ENCODE measurements at regions not wholly inside any gene's neighbourhood (a gene's known extent, or its start where the extent isn't known, plus 50 kb on each side); places are given as distances from the start of the nearest gene placed in this dataset.
"Not testable (repeated sequence)": the region's sequence is repeated elsewhere in the genome, so short reads cannot be mapped to it uniquely, and the experiment has no call there.

GRCh38 chr6:174036-174435 is 118.3 kb upstream of the DUSP22 start:
- peaks cover 11% of the 10 kb centered on the region for H3K9me3 Mint-ChIP-seq

GRCh38 chr6:175680-176079 is 116.6 kb upstream of the DUSP22 start:
- H3K4me3 Mint-ChIP-seq: no peak overlapping the region
- peaks cover 6% of the 10 kb centered on the region for H3K36me3 Mint-ChIP-seq
- H3K27ac Mint-ChIP-seq: no peak overlapping the region
- H3K9me3 Mint-ChIP-seq: peaks cover 13% of the 10 kb centered on the region
- DNase-seq: no peak
- H3K4me1 Mint-ChIP-seq: peaks cover 7% of the 10 kb centered on the region
- peaks cover 14% of the 10 kb centered on the region for H3K27me3 Mint-ChIP-seq

More at GRCh38 chr6:174036-174435, 118.3 kb upstream of the DUSP22 start:
- Mint-ChIP-seq H3K4me3 (no peak overlapping the region), H3K4me1 (no peaks in the 10 kb centered on the region), H3K27ac (no peak overlapping the region), H3K36me3 (peaks cover 2% of the 10 kb centered on the region), H3K27me3 (peaks cover 17% of the 10 kb centered on the region)
- no peak for DNase-seq

GRCh38 chr6:176766-177165 is 115.5 kb upstream of the DUSP22 start:
- Mint-ChIP-seq H3K4me1 (peaks cover 17% of the 10 kb centered on the region), H3K36me3 (peaks cover 6% of the 10 kb centered on the region), H3K27me3 (peaks cover 14% of the 10 kb centered on the region), H3K9me3 (peaks cover 9% of the 10 kb centered on the region), H3K4me3 (no peak overlapping the region), H3K27ac (no peak overlapping the region)
- no peak for DNase-seq

- H3K9me3 Mint-ChIP-seq: peaks cover 7% of the 10 kb centered on the region
- H3K4me1 Mint-ChIP-seq: peaks cover 19% of the 10 kb centered on the region
- no peak overlapping the region for H3K27ac Mint-ChIP-seq
- peaks cover 6% of the 10 kb centered on the region for H3K36me3 Mint-ChIP-seq
- peaks cover 14% of the 10 kb centered on the region for H3K27me3 Mint-ChIP-seq
- DNase-seq: no peak
- H3K4me3 Mint-ChIP-seq: no peak overlapping the region
Measured at GRCh38 chr6:178119-178518, 114.2 kb upstream of the DUSP22 start.

- not testable (repeated sequence) for DNase-seq, H3K36me3 Mint-ChIP-seq, H3K9me3 Mint-ChIP-seq, H3K4me3 Mint-ChIP-seq, H3K27ac Mint-ChIP-seq
- peaks cover 27% of the 10 kb centered on the region for H3K4me1 Mint-ChIP-seq
- peaks cover 14% of the 10 kb centered on the region for H3K27me3 Mint-ChIP-seq
Measured at GRCh38 chr6:178929-179328, 113.4 kb upstream of the DUSP22 start.

- Mint-ChIP-seq H3K4me3 (no peak overlapping the region), H3K27ac (no peak overlapping the region), H3K9me3 (peaks cover 7% of the 10 kb centered on the region), H3K27me3 (peaks cover 14% of the 10 kb centered on the region), H3K36me3 (peaks cover 6% of the 10 kb centered on the region), H3K4me1 (peaks cover 32% of the 10 kb centered on the region)
- DNase-seq: no peak
Measured at GRCh38 chr6:179340-179950, 112.8 kb upstream of the DUSP22 start.

- peak overlapping the region; percentile 83 for H3K27ac Mint-ChIP-seq
- peak overlapping the region; percentile 77 for H3K4me3 Mint-ChIP-seq
- DNase-seq: peak; percentile 40
Measured at GRCh38 chr6:180091-180694, 112.1 kb upstream of the DUSP22 start.

GRCh38 chr6:181049-181654 is 111.1 kb upstream of the DUSP22 start:
- Mint-ChIP-seq H3K27ac (peak overlapping the region; percentile 68), H3K4me1 (peaks cover 34% of the 10 kb centered on the region), H3K36me3 (peaks cover 6% of the 10 kb centered on the region), H3K27me3 (peaks cover 14% of the 10 kb centered on the region), H3K9me3 (peaks cover 7% of the 10 kb centered on the region), H3K4me3 (peak overlapping the region; percentile 77)
- no peak for DNase-seq

More at GRCh38 chr6:180091-180694, 112.1 kb upstream of the DUSP22 start:
- Mint-ChIP-seq H3K4me1 (peaks cover 34% of the 10 kb centered on the region), H3K27me3 (peaks cover 14% of the 10 kb centered on the region)
- not testable (repeated sequence) for H3K36me3 Mint-ChIP-seq, H3K9me3 Mint-ChIP-seq

GRCh38 chr6:183668-184067 is 108.6 kb upstream of the DUSP22 start:
- Mint-ChIP-seq H3K4me1 (peaks cover 41% of the 10 kb centered on the region), H3K36me3 (peaks cover 4% of the 10 kb centered on the region), H3K4me3 (no peak overlapping the region), H3K27me3 (peaks cover 3% of the 10 kb centered on the region), H3K9me3 (peaks cover 4% of the 10 kb centered on the region), H3K27ac (no peak overlapping the region)
- peak; percentile 26 for DNase-seq

- H3K27ac Mint-ChIP-seq: no peak overlapping the region
- H3K36me3 Mint-ChIP-seq: peaks cover 4% of the 10 kb centered on the region
- H3K9me3 Mint-ChIP-seq: peaks cover 2% of the 10 kb centered on the region
- peaks cover 2% of the 10 kb centered on the region for H3K27me3 Mint-ChIP-seq
- no peak overlapping the region for H3K4me3 Mint-ChIP-seq
- peaks cover 47% of the 10 kb centered on the region for H3K4me1 Mint-ChIP-seq
- DNase-seq: no peak
Measured at GRCh38 chr6:184161-184700, 108.1 kb upstream of the DUSP22 start.

GRCh38 chr6:186340-186965 is 105.8 kb upstream of the DUSP22 start:
- no peak for DNase-seq
- H3K36me3 Mint-ChIP-seq: no peaks in the 10 kb centered on the region
- H3K4me1 Mint-ChIP-seq: peaks cover 47% of the 10 kb centered on the region
- no peak overlapping the region for H3K4me3 Mint-ChIP-seq
- H3K9me3 Mint-ChIP-seq: no peaks in the 10 kb centered on the region
- H3K27me3 Mint-ChIP-seq: no peaks in the 10 kb centered on the region
- H3K27ac Mint-ChIP-seq: no peak overlapping the region

- no peaks in the 10 kb centered on the region for H3K27me3 Mint-ChIP-seq
- DNase-seq: no peak
- no peaks in the 10 kb centered on the region for H3K9me3 Mint-ChIP-seq
- no peak overlapping the region for H3K4me3 Mint-ChIP-seq
- peaks cover 45% of the 10 kb centered on the region for H3K4me1 Mint-ChIP-seq
- no peaks in the 10 kb centered on the region for H3K36me3 Mint-ChIP-seq
- no peak overlapping the region for H3K27ac Mint-ChIP-seq
Measured at GRCh38 chr6:187210-187861, 105.0 kb upstream of the DUSP22 start.

GRCh38 chr6:188821-189655 is 103.2 kb upstream of the DUSP22 start:
- peak; percentile 83 for DNase-seq
- H3K4me1 Mint-ChIP-seq: peaks cover 47% of the 10 kb centered on the region
- peaks cover 10% of the 10 kb centered on the region for H3K9me3 Mint-ChIP-seq
- no peaks in the 10 kb centered on the region for H3K36me3 Mint-ChIP-seq
- no peaks in the 10 kb centered on the region for H3K27me3 Mint-ChIP-seq
- H3K27ac Mint-ChIP-seq: peak overlapping the region; percentile 87
- H3K4me3 Mint-ChIP-seq: no peak overlapping the region

GRCh38 chr6:189676-190075 is 102.6 kb upstream of the DUSP22 start:
- DNase-seq: no peak
- H3K27me3 Mint-ChIP-seq: no peaks in the 10 kb centered on the region
- H3K9me3 Mint-ChIP-seq: peaks cover 11% of the 10 kb centered on the region
- no peak overlapping the region for H3K4me3 Mint-ChIP-seq
- no peaks in the 10 kb centered on the region for H3K36me3 Mint-ChIP-seq
- H3K27ac Mint-ChIP-seq: peak overlapping the region; percentile 87
- peaks cover 46% of the 10 kb centered on the region for H3K4me1 Mint-ChIP-seq
